ENCODE measurements at regions not wholly inside any gene's neighbourhood (a gene's known extent, or its start where the extent isn't known, plus 50 kb on each side); places are given as distances from the start of the nearest gene placed in this dataset.

DNA sequence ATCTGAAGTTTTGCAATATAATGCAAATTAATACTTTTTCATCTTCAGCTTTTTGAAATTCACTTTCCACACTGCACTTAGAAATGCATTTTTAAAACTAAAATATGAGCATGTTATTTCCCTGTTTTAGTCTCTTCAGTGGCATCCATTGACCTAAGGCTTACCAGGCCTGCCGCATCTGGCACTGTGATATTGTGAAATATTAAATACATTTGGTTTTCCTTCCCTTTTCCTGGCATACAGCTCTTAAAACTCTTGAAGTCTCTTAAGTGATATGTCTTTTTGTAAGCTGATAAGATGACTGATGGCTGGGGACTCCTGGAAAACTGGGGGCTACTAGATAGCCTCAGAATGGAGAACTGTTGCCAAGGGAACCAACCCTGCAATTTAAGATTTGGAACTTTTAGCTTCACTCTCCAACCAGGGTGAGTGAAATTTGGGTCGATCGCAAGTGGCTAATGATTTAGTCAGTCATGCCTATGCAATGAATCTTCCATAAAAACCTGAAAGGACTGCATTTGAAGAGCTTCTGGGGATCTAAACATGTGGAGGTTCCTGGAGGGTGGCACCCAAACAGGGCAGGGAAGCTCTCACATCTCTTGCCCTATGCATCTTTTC is 75.5 kb upstream of the PDC start:
- Mint-ChIP-seq H3K27me3 (peaks cover 0 to 4% of the 10 kb centered on the region in 2 donors), H3K27ac (no peak overlapping the region), H3K36me3 (no peaks in the 10 kb centered on the region), H3K9me3 (peaks cover 7 to 9% (median 8%) of the 10 kb centered on the region in 3 donors), H3K4me3 (no peak overlapping the region), H3K4me1 (no peaks in the 10 kb centered on the region)
- no peak for DNase-seq
- ATAC-seq (replicated peaks in 1 of 4), result no peak
- H3K9me3 ChIP-seq, result no peaks in the 10 kb centered on the region
- no peaks in the 10 kb centered on the region for H3K4me1 ChIP-seq (ENCODE audit: control insufficient read depth in 1 of 2, extremely low read depth in 1 of 2, insufficient read depth in 2 of 2, low read length in 2 of 2)
- WGBS (ENCODE audit: insufficient coverage), result no CpG with 5 or more reads among the region's 3 CpGs
- H3K4me3 ChIP-seq (ENCODE audit: control insufficient read depth in 1 of 2, extremely low read depth in 1 of 2, low read length in 1 of 2), result no peak overlapping the region
- H3K27ac ChIP-seq (ENCODE audit: low read length), result no peak overlapping the region
- CTCF ChIA-PET, result no interaction called here
- peaks cover 0 to 3% of the 10 kb centered on the region in 2 experiments for H3K27me3 ChIP-seq (replicated peaks in 1 of 2; ENCODE audit: control insufficient read depth in 2 of 2, extremely low read depth in 1 of 2, insufficient read depth in 2 of 2, low read length in 1 of 2)
- no peaks in the 10 kb centered on the region for H3K36me3 ChIP-seq (ENCODE audit: control insufficient read depth in 2 of 2, extremely low read depth in 1 of 2, insufficient read depth in 1 of 2, low read length in 1 of 2)
- POLR2A ChIA-PET, result no interaction called here

DNA sequence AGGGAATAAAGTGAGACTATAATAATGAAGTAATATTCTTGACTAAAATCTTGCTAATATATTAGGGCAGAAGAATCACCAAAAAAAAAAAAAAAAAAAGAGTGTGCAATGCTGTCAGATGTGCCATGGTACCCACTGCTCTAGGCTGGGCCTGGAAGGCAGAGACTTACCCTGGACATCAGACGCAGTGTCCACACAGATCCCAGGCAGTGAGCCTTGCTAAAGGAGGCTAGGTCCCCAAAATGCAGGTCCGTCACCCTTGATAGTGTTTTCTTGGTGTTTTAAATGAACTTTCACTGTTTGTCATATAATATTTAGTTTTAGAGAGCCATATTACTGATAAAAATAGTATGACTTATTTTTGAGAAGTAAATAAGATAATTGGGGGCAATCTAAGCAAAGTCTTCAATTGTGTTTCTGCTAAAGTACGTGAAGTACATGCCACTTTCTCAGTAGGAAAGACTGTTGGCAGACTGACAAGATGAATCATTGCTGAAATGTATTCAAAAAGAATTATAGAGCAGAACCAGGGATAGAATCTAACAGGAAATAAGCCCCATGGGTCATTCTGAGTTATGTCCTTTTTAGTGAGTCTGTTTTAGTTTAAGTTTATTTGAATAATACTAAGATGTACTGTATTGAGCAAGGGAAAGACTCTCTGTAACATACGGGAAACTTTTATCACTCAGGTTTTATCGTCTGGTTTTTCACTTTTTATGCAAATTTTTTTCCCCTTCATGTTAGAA is 74.6 kb upstream of the PDC start:
- peaks cover 7 to 12% (median 9%) of the 10 kb centered on the region in 3 donors for H3K9me3 Mint-ChIP-seq
- peaks cover 0 to 2% of the 10 kb centered on the region in 2 experiments for H3K27me3 ChIP-seq (replicated peaks in 1 of 2; ENCODE audit: control insufficient read depth in 2 of 2, extremely low read depth in 1 of 2, insufficient read depth in 2 of 2, low read length in 1 of 2)
- DNase-seq (no peak), ATAC-seq (replicated peaks in 1 of 4) (no peak)
- no peaks in the 10 kb centered on the region for H3K4me1 ChIP-seq (ENCODE audit: control insufficient read depth in 1 of 2, extremely low read depth in 1 of 2, insufficient read depth in 2 of 2, low read length in 2 of 2)
- ChIA-PET POLR2A (no interaction called here), CTCF (no interaction called here)
- H3K4me3 ChIP-seq (ENCODE audit: control insufficient read depth in 1 of 2, extremely low read depth in 1 of 2, low read length in 1 of 2), result no peak overlapping the region
- no peaks in the 10 kb centered on the region for H3K4me1 Mint-ChIP-seq
- WGBS (ENCODE audit: insufficient coverage), result 50% methylated on average over 1 of the region's 5 CpGs
- no peaks in the 10 kb centered on the region for H3K9me3 ChIP-seq
- peaks cover 0 to 4% of the 10 kb centered on the region in 2 donors for H3K27me3 Mint-ChIP-seq
- H3K27ac ChIP-seq (ENCODE audit: low read length), result no peak overlapping the region
- no peak overlapping the region for H3K27ac Mint-ChIP-seq
- peaks cover 5% of the 10 kb centered on the region for H3K36me3 Mint-ChIP-seq
- H3K36me3 ChIP-seq (ENCODE audit: control insufficient read depth in 2 of 2, extremely low read depth in 1 of 2, insufficient read depth in 1 of 2, low read length in 1 of 2), result no peaks in the 10 kb centered on the region
- no peak overlapping the region for H3K4me3 Mint-ChIP-seq

DNA sequence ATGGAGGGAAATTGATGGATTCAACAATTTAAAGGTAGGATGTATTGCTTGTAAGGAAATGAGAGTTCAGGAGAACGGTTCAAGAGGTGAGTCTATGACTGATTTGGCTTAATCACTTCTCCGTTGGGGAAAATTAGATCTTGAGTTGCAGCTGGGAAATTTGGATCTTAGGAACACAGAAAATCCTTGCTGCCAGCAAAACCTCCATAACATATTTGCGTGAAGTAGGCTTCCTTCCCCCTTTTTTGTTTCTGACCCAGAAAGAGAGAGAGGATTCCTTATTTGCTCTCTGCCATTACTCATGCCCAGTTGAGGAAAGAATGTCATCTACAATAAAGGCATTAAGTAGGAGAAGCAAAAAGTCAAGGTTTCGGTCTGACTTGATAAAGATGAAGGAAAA is 73.5 kb upstream of the PDC start:
- peaks cover 0 to 12% (median 0%) of the 10 kb centered on the region in 3 donors for H3K9me3 Mint-ChIP-seq
- POLR2A ChIA-PET, result no interaction called here

DNA sequence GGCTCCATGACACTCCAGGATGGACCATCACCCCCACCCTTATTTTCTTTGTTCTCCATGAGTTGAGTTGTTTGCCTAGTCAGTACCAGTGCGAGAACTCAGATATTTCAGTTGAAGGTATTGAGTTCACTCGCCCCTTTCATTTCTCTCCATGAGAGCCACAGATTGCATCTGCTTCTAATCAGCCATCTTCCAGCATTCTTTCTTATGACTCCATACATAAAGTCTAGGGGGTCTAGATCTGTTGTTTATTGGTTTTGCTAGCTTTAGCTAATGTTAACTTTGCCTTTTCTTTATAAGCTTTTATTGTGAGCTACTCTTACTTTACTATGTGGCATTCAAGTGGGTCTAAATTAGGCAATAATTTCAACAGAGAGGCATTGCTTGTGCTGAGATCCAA is 71.6 kb upstream of the PDC start:
- CTCF ChIA-PET, result no interaction called here
- Histone ChIP-seq H3K27ac (ENCODE audit: low read length) (no peak overlapping the region), H3K4me1 (ENCODE audit: control insufficient read depth in 1 of 2, extremely low read depth in 1 of 2, insufficient read depth in 2 of 2, low read length in 2 of 2) (no peaks in the 10 kb centered on the region), H3K36me3 (ENCODE audit: control insufficient read depth in 2 of 2, extremely low read depth in 1 of 2, insufficient read depth in 1 of 2, low read length in 1 of 2) (no peaks in the 10 kb centered on the region), H3K9me3 (no peaks in the 10 kb centered on the region), H3K4me3 (ENCODE audit: control insufficient read depth in 1 of 2, extremely low read depth in 1 of 2, low read length in 1 of 2) (no peak overlapping the region), H3K27me3 (replicated peaks in 1 of 2; ENCODE audit: control insufficient read depth in 2 of 2, extremely low read depth in 1 of 2, insufficient read depth in 2 of 2, low read length in 1 of 2) (peaks cover 0 to 2% of the 10 kb centered on the region in 2 experiments)
- POLR2A ChIA-PET, result no interaction called here
- no peaks in the 10 kb centered on the region for H3K4me1 Mint-ChIP-seq
- no CpG with 5 or more reads among the region's 2 CpGs for WGBS (ENCODE audit: insufficient coverage)
- no peak for ATAC-seq (replicated peaks in 1 of 4)
- H3K4me3 Mint-ChIP-seq, result no peak overlapping the region
- no peak for DNase-seq
- peaks cover 0 to 12% (median 5%) of the 10 kb centered on the region in 3 donors for H3K9me3 Mint-ChIP-seq
- H3K27ac Mint-ChIP-seq, result no peak overlapping the region
- peaks cover 0 to 4% of the 10 kb centered on the region in 2 donors for H3K27me3 Mint-ChIP-seq
- H3K36me3 Mint-ChIP-seq, result peaks cover 7% of the 10 kb centered on the region

More for the DNA sequence above, 73.5 kb upstream of the PDC start:
- H3K4me1 ChIP-seq (ENCODE audit: control insufficient read depth in 1 of 2, extremely low read depth in 1 of 2, insufficient read depth in 2 of 2, low read length in 2 of 2), result no peaks in the 10 kb centered on the region
- no peak overlapping the region for H3K4me3 ChIP-seq (ENCODE audit: control insufficient read depth in 1 of 2, extremely low read depth in 1 of 2, low read length in 1 of 2)
- no peaks in the 10 kb centered on the region for H3K36me3 ChIP-seq (ENCODE audit: control insufficient read depth in 2 of 2, extremely low read depth in 1 of 2, insufficient read depth in 1 of 2, low read length in 1 of 2)
- no peak overlapping the region for H3K27ac Mint-ChIP-seq
- peaks cover 0 to 2% of the 10 kb centered on the region in 2 experiments for H3K27me3 ChIP-seq (replicated peaks in 1 of 2; ENCODE audit: control insufficient read depth in 2 of 2, extremely low read depth in 1 of 2, insufficient read depth in 2 of 2, low read length in 1 of 2)
- DNase-seq (no peak), ATAC-seq (replicated peaks in 1 of 4) (no peak)
- no peak overlapping the region for H3K27ac ChIP-seq (ENCODE audit: low read length)
- no peaks in the 10 kb centered on the region for H3K9me3 ChIP-seq
- CTCF ChIA-PET, result no interaction called here
- 90% methylated on average over 2 of the region's 4 CpGs for WGBS (ENCODE audit: insufficient coverage)
- peaks cover 0 to 4% of the 10 kb centered on the region in 2 donors for H3K27me3 Mint-ChIP-seq
- H3K4me1 Mint-ChIP-seq, result no peaks in the 10 kb centered on the region
- no peak overlapping the region for H3K4me3 Mint-ChIP-seq
- H3K36me3 Mint-ChIP-seq, result peaks cover 7% of the 10 kb centered on the region

DNA sequence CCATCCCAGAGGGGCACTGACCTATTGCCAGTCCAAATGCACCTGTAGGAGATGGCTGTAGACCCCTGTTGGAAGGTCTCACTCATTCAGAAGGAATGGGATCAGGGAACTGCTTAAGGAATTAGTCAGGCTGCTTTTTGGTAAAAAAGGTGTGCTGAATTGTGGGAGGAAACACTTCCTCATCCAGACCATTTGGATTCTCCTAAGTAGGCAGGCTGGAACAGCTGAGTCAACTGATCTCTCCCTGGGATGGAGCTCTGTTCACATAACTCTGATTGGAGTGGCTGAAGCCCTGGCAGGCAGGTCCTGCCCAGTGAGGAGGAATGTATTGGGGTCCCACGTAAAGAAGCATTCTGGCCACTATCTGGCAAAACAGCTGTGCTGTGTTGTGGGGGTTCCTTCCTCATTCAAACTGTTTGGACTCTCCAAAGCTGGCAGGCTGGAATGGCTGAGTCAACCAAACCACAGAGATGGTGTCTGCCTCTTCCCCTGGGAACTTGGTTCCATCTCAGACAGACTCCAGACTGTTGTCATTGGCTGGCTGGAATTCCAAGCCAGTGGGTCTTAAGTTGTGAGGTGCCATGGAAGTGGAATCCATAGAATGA is 70.7 kb upstream of the PDC start:
- no peaks in the 10 kb centered on the region for H3K4me1 ChIP-seq (ENCODE audit: control insufficient read depth in 1 of 2, extremely low read depth in 1 of 2, insufficient read depth in 2 of 2, low read length in 2 of 2)
- H3K27ac Mint-ChIP-seq, result no peak overlapping the region
- no CpG with 5 or more reads among the region's 1 CpG for WGBS (ENCODE audit: insufficient coverage)
- H3K27ac ChIP-seq (ENCODE audit: low read length), result no peak overlapping the region
- H3K9me3 ChIP-seq, result no peaks in the 10 kb centered on the region
- H3K9me3 Mint-ChIP-seq, result peaks cover 0 to 12% (median 10%) of the 10 kb centered on the region in 3 donors
- no peaks in the 10 kb centered on the region for H3K4me1 Mint-ChIP-seq
- peaks cover 0 to 2% of the 10 kb centered on the region in 2 experiments for H3K27me3 ChIP-seq (replicated peaks in 1 of 2; ENCODE audit: control insufficient read depth in 2 of 2, extremely low read depth in 1 of 2, insufficient read depth in 2 of 2, low read length in 1 of 2)
- H3K36me3 ChIP-seq (ENCODE audit: control insufficient read depth in 2 of 2, extremely low read depth in 1 of 2, insufficient read depth in 1 of 2, low read length in 1 of 2), result no peaks in the 10 kb centered on the region
- no peak for ATAC-seq (replicated peaks in 1 of 4)
- ChIA-PET POLR2A (interaction anchor here in 1 of 2 donors (0.7 kb wide), 1 partner anchor 37 kb away, joined by 6 read pairs; no protein-coding TSS in a partner anchor), CTCF (no interaction called here)
- no peak overlapping the region for H3K4me3 ChIP-seq (ENCODE audit: control insufficient read depth in 1 of 2, extremely low read depth in 1 of 2, low read length in 1 of 2)
- peaks cover 0 to 4% of the 10 kb centered on the region in 2 donors for H3K27me3 Mint-ChIP-seq
- H3K4me3 Mint-ChIP-seq, result no peak overlapping the region
- DNase-seq, result no peak
- H3K36me3 Mint-ChIP-seq, result peaks cover 7% of the 10 kb centered on the region

DNA sequence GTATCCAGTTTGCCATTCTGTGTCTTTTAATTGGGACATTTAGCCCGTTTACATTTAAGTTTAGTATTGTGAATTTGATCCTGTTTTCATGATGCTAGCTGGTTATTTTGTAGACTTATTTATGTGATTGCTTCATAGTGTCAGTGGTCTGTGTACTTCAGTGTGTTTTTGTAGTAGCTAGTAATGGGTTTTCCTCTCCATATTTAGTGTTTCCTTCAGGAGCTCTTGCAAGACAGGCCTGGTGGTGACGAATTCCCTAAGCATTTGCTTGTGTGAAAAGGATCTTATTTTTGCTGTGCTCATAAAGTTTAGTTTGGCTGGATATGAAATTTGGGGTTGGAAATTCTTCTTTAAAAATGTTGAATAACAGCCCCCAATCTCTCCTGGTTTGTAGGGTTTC is 69.2 kb upstream of the PDC start:
- Histone ChIP-seq H3K27me3 (replicated peaks in 1 of 2; ENCODE audit: control insufficient read depth in 2 of 2, extremely low read depth in 1 of 2, insufficient read depth in 2 of 2, low read length in 1 of 2) (peaks cover 0 to 2% of the 10 kb centered on the region in 2 experiments), H3K4me1 (ENCODE audit: control insufficient read depth in 1 of 2, extremely low read depth in 1 of 2, insufficient read depth in 2 of 2, low read length in 2 of 2) (no peaks in the 10 kb centered on the region), H3K4me3 (ENCODE audit: control insufficient read depth in 1 of 2, extremely low read depth in 1 of 2, low read length in 1 of 2) (no peak overlapping the region), H3K36me3 (ENCODE audit: control insufficient read depth in 2 of 2, extremely low read depth in 1 of 2, insufficient read depth in 1 of 2, low read length in 1 of 2) (no peaks in the 10 kb centered on the region), H3K9me3 (no peaks in the 10 kb centered on the region), H3K27ac (ENCODE audit: low read length) (no peak overlapping the region)
- Mint-ChIP-seq H3K36me3 (peaks cover 7% of the 10 kb centered on the region), H3K27me3 (peaks cover 0 to 4% of the 10 kb centered on the region in 2 donors), H3K4me3 (no peak overlapping the region), H3K9me3 (peaks cover 3 to 20% (median 17%) of the 10 kb centered on the region in 3 donors), H3K4me1 (no peaks in the 10 kb centered on the region), H3K27ac (no peak overlapping the region)
- WGBS (ENCODE audit: insufficient coverage), result 86% methylated on average over 1 of the region's 2 CpGs
- ChIA-PET CTCF (no interaction called here), POLR2A (no interaction called here)
- DNase-seq, result no peak
- no peak for ATAC-seq (replicated peaks in 1 of 4)
